ENCODE measurements at regions not wholly inside any gene's neighbourhood (a gene's known extent, or its start where the extent isn't known, plus 50 kb on each side); places are given as distances from the start of the nearest gene placed in this dataset.

DNA sequence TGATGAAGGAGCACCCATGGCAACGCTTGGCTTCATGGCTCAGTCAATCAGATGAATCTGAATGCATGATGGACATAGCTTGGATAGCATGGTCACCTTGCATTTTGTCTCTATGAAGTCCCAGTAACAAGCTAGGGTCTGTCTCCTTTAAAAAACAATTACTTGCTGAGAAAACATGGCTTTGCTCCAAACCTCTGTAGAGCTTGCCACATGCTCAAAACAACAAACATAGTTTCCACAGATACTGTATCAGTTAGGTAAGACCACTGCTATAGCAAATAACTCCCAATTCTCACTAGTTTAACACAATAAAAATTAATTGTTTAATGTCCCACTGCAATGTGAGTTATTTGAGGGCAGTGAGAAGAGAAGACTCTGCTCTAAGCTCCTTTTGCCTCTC lies 401.0 kb downstream of the IRS1 start:
- no peak overlapping the region for H3K27ac ChIP-seq (ENCODE audit: extremely low read length, insufficient read depth, low read length)
- in situ Hi-C loops (cut with HindIII; ENCODE audit: extremely low pct_ligation_motif_present, low pct_unique_long_range_greater_than_20kb): no loop called here
- DNase-seq (ENCODE audit: low spot score): peak; percentile 18
- no peak for FAIRE-seq
- ATAC-seq: no peak
- no peaks in the 10 kb centered on the region for H3K79me2 ChIP-seq (ENCODE audit: insufficient read depth, low read length)
- no peak for TF ChIP-seq KLF13 (CRISPR knock-in tag; IDR thresholded peaks at IDR 0.05)
- peak; percentile 37; the same call in 1 of the 2 replicates for TF ChIP-seq CEBPB (IDR thresholded peaks at IDR 0.05; ENCODE audit: borderline replicate concordance, low read depth, low read length)
- H3K36me3 ChIP-seq (replicated peaks in 1 of 2; ENCODE audit: control insufficient read depth in 1 of 2, insufficient read depth in 2 of 2, low read length in 2 of 2): no peaks in the 10 kb centered on the region
- H3K4me2 ChIP-seq (ENCODE audit: low read depth, low read length): no peak overlapping the region
- no peak overlapping the region for H3K4me3 ChIP-seq (replicated peaks in 1 of 3; ENCODE audit: insufficient read depth in 1 of 3, low read depth in 2 of 3, low read length in 3 of 3)
- no peak overlapping the region for H2AFZ ChIP-seq (ENCODE audit: low read length)
- WGBS (ENCODE audit: low lambda C conversion rate): 73% methylated on average over 1 of the region's 1 CpG
- ChIA-PET POLR2A (interaction anchor here (1.1 to 1.5 kb wide), 2 partner anchors 79 to 368 kb away, joined by 3 to 5 read pairs; no protein-coding TSS in a partner anchor), CTCF (ENCODE audit: low intra/inter-chr PET ratio, low total read pairs) (no interaction called here)
- intact Hi-C loops (cut with micrococcal nuclease; ENCODE audit: unreplicated experiment): no loop called here
- no peaks in the 10 kb centered on the region for H3K9me3 ChIP-seq (ENCODE audit: low read length)
- H4K20me1 ChIP-seq (ENCODE audit: insufficient read depth, low read length): no peaks in the 10 kb centered on the region
- no peak overlapping the region for H3K9ac ChIP-seq (ENCODE audit: insufficient read depth, low read depth, low read length)
- H3K4me1 ChIP-seq (ENCODE audit: insufficient read depth, low read length): peaks cover 6% of the 10 kb centered on the region
- no TSS peak for BruUV-seq (replicated peaks)
- H3K27me3 ChIP-seq (ENCODE audit: control insufficient read depth in 1 of 2, insufficient read depth in 2 of 2, low read length in 2 of 2): no peaks in the 10 kb centered on the region

- TF ChIP-seq ZNF382 (CRISPR knock-in tag; IDR thresholded peaks at IDR 0.05; ENCODE audit: borderline replicate concordance) (no peak), ELF3 (CRISPR knock-in tag; IDR thresholded peaks at IDR 0.05) (no peak), MBD4 (IDR thresholded peaks at IDR 0.05; ENCODE audit: borderline replicate concordance, low read length) (no peak), TP53 (CRISPR knock-in tag; conservative IDR thresholded peaks at IDR 0.05) (no peak), ARID2 (CRISPR knock-in tag; IDR thresholded peaks at IDR 0.05; ENCODE audit: borderline replicate concordance) (no peak), ZNF484 (CRISPR knock-in tag; IDR thresholded peaks at IDR 0.05; ENCODE audit: borderline replicate concordance, low read depth) (no peak)
- DNase-seq (ENCODE audit: low spot score) (no peak), FAIRE-seq (no peak), ATAC-seq (no peak)
- H3K4me2 ChIP-seq (ENCODE audit: low read depth, low read length): no peak overlapping the region
- in situ Hi-C loops (cut with HindIII; ENCODE audit: extremely low pct_ligation_motif_present, low pct_unique_long_range_greater_than_20kb): no loop called here
- ChIA-PET POLR2A (no interaction called here), CTCF (ENCODE audit: low intra/inter-chr PET ratio, low total read pairs) (no interaction called here)
- no peaks in the 10 kb centered on the region for H3K36me3 ChIP-seq (replicated peaks in 1 of 2; ENCODE audit: control insufficient read depth in 1 of 2, insufficient read depth in 2 of 2, low read length in 2 of 2)
- no peaks in the 10 kb centered on the region; the same call in 1 of the 2 replicates for H3K4me1 ChIP-seq (ENCODE audit: insufficient read depth, low read length)
- no peak overlapping the region for H3K9ac ChIP-seq (ENCODE audit: insufficient read depth, low read depth, low read length)
- no peaks in the 10 kb centered on the region for H3K9me3 ChIP-seq (ENCODE audit: low read length)
- H3K4me3 ChIP-seq (replicated peaks in 1 of 3; ENCODE audit: insufficient read depth in 1 of 3, low read depth in 2 of 3, low read length in 3 of 3): no peak overlapping the region
- H3K27me3 ChIP-seq (ENCODE audit: control insufficient read depth in 1 of 2, insufficient read depth in 2 of 2, low read length in 2 of 2): no peaks in the 10 kb centered on the region
- no peaks in the 10 kb centered on the region for H4K20me1 ChIP-seq (ENCODE audit: insufficient read depth, low read length)
- H3K79me2 ChIP-seq (ENCODE audit: insufficient read depth, low read length): no peaks in the 10 kb centered on the region
- no peak overlapping the region for H3K27ac ChIP-seq (ENCODE audit: extremely low read length, insufficient read depth, low read length)
- no peak overlapping the region for H2AFZ ChIP-seq (ENCODE audit: low read length)
- 94% methylated on average over 2 of the region's 2 CpGs for WGBS (ENCODE audit: low lambda C conversion rate)
- intact Hi-C loops (cut with micrococcal nuclease; ENCODE audit: unreplicated experiment): no loop called here
- BruUV-seq (replicated peaks): no TSS peak
Measured at GRCh38 chr2:226396541-226396940, 403.1 kb downstream of the IRS1 start.
